ENCODE measurements at regions not wholly inside any gene's neighbourhood (a gene's known extent, or its start where the extent isn't known, plus 50 kb on each side); places are given as distances from the start of the nearest gene placed in this dataset.
"Not testable (repeated sequence)": the region's sequence is repeated elsewhere in the genome, so short reads cannot be mapped to it uniquely, and the experiment has no call there.

- no peak for DNase-seq (ENCODE audit: low spot score)
Measured at GRCh38 chr13:33340631-33341030, 55.1 kb upstream of the STARD13 start.

- no peak for DNase-seq (ENCODE audit: low spot score)
Measured at GRCh38 chr13:33341861-33342452, 56.4 kb upstream of the STARD13 start.

- DNase-seq (ENCODE audit: low spot score) = no peak
Measured at GRCh38 chr13:33345842-33346241, 60.3 kb upstream of the STARD13 start.

GRCh38 chr13:33347861-33348260 is 62.3 kb upstream of the STARD13 start:
- no peak for DNase-seq (ENCODE audit: low spot score)

- no peak for DNase-seq (ENCODE audit: low spot score)
Measured at GRCh38 chr13:33348366-33348765, 62.8 kb upstream of the STARD13 start.

GRCh38 chr13:33349288-33349985 is 63.9 kb upstream of the STARD13 start:
- peak; percentile 48 for DNase-seq (ENCODE audit: low spot score)

GRCh38 chr13:33349986-33350826 is 64.7 kb upstream of the STARD13 start:
- DNase-seq (ENCODE audit: low spot score) = peak; percentile 59

GRCh38 chr13:33351319-33351718 is 65.8 kb upstream of the STARD13 start:
- no peak for DNase-seq (ENCODE audit: low spot score)

- DNase-seq (ENCODE audit: low spot score) = no peak
Measured at GRCh38 chr13:33352041-33352440, 66.5 kb upstream of the STARD13 start.

GRCh38 chr13:33352526-33352925 is 67.0 kb upstream of the STARD13 start:
- DNase-seq (ENCODE audit: low spot score) = no peak

GRCh38 chr13:33353210-33353609 is 67.7 kb upstream of the STARD13 start:
- DNase-seq (ENCODE audit: low spot score) = no peak

GRCh38 chr13:33353646-33354045 is 68.1 kb upstream of the STARD13 start:
- DNase-seq (ENCODE audit: low spot score) = no peak

- no peak for DNase-seq (ENCODE audit: low spot score)
Measured at GRCh38 chr13:33355201-33355895, 69.8 kb upstream of the STARD13 start.

- DNase-seq (ENCODE audit: low spot score) = not testable (repeated sequence)
Measured at GRCh38 chr13:33358076-33358475, 72.5 kb upstream of the STARD13 start.

GRCh38 chr13:33362986-33363727 is 77.6 kb upstream of the STARD13 start:
- DNase-seq (ENCODE audit: low spot score) = no peak

- DNase-seq (ENCODE audit: low spot score) = no peak
Measured at GRCh38 chr13:33364192-33364591, 78.6 kb upstream of the STARD13 start.

- no peak for DNase-seq (ENCODE audit: low spot score)
Measured at GRCh38 chr13:33366469-33367062, 81.0 kb upstream of the STARD13 start.

- no peak for DNase-seq (ENCODE audit: low spot score)
Measured at GRCh38 chr13:33367171-33367895, 81.8 kb upstream of the STARD13 start.

GRCh38 chr13:33367926-33368325 is 82.4 kb upstream of the STARD13 start:
- no peak for DNase-seq (ENCODE audit: low spot score)

- no peak for DNase-seq (ENCODE audit: low spot score)
Measured at GRCh38 chr13:33369073-33369472, 83.5 kb upstream of the STARD13 start.

Measured in ureter (tissue), 1 donor.